ENCODE measurements at regions not wholly inside any gene's neighbourhood (a gene's known extent, or its start where the extent isn't known, plus 50 kb on each side); places are given as distances from the start of the nearest gene placed in this dataset.
"Not testable (repeated sequence)": the region's sequence is repeated elsewhere in the genome, so short reads cannot be mapped to it uniquely, and the experiment has no call there.

- H3K27ac ChIP-seq (ENCODE audit: low read length): no peak overlapping the region
- H3K9me3 ChIP-seq (ENCODE audit: control insufficient read depth in 2 of 2, low read length in 2 of 2): peaks cover 0 to 3% of the 10 kb centered on the region in 2 donors
- H3K9ac ChIP-seq (ENCODE audit: low read length in 2 of 2): no peak overlapping the region
- H3K27me3 ChIP-seq (ENCODE audit: control insufficient read depth in 1 of 2, insufficient read depth in 2 of 2, low read length in 2 of 2): no peaks in the 10 kb centered on the region
- no peaks in the 10 kb centered on the region for H3K36me3 ChIP-seq (ENCODE audit: control insufficient read depth in 2 of 2, insufficient read depth in 2 of 2, low read length in 2 of 2)
- no peaks in the 10 kb centered on the region for H3K4me1 ChIP-seq (ENCODE audit: control insufficient read depth, insufficient read depth, low read length)
- no peak overlapping the region for H3K4me3 ChIP-seq (ENCODE audit: low read length in 2 of 2)
These were observed 109.2 kb upstream of the NANOGP8 start for GRCh38 chr15:35194296-35194695.

- H3K4me1 ChIP-seq (ENCODE audit: control insufficient read depth, insufficient read depth, low read length): no peaks in the 10 kb centered on the region
- H3K9me3 ChIP-seq (ENCODE audit: control insufficient read depth in 2 of 2, low read length in 2 of 2): peaks cover 0 to 3% of the 10 kb centered on the region in 2 donors
- no peak overlapping the region for H3K27ac ChIP-seq (ENCODE audit: low read length)
- H3K9ac ChIP-seq (ENCODE audit: low read length in 2 of 2): no peak overlapping the region
- H3K27me3 ChIP-seq (ENCODE audit: control insufficient read depth in 1 of 2, insufficient read depth in 2 of 2, low read length in 2 of 2): no peaks in the 10 kb centered on the region
- H3K4me3 ChIP-seq (ENCODE audit: low read length in 2 of 2): no peak overlapping the region
- H3K36me3 ChIP-seq (ENCODE audit: control insufficient read depth in 2 of 2, insufficient read depth in 2 of 2, low read length in 2 of 2): no peaks in the 10 kb centered on the region
These were observed 106.7 kb upstream of the NANOGP8 start for GRCh38 chr15:35191783-35192182.

- no peaks in the 10 kb centered on the region for H3K4me1 ChIP-seq (ENCODE audit: control insufficient read depth, insufficient read depth, low read length)
- no peak overlapping the region for H3K27ac ChIP-seq (ENCODE audit: low read length)
- H3K9me3 ChIP-seq (ENCODE audit: control insufficient read depth in 2 of 2, low read length in 2 of 2): peaks cover 0 to under 1% of the 10 kb centered on the region in 2 donors
- H3K9ac ChIP-seq (ENCODE audit: low read length in 2 of 2): no peak overlapping the region
- H3K4me3 ChIP-seq (ENCODE audit: low read length in 2 of 2): no peak overlapping the region
- no peaks in the 10 kb centered on the region for H3K36me3 ChIP-seq (ENCODE audit: control insufficient read depth in 2 of 2, insufficient read depth in 2 of 2, low read length in 2 of 2)
- no peaks in the 10 kb centered on the region for H3K27me3 ChIP-seq (ENCODE audit: control insufficient read depth in 1 of 2, insufficient read depth in 2 of 2, low read length in 2 of 2)
These were observed 101.3 kb upstream of the NANOGP8 start for GRCh38 chr15:35186346-35186745.

- Histone ChIP-seq H3K9ac (ENCODE audit: low read length in 2 of 2) (no peak overlapping the region), H3K27ac (ENCODE audit: low read length) (no peak overlapping the region), H3K9me3 (ENCODE audit: control insufficient read depth in 2 of 2, low read length in 2 of 2) (no peaks in the 10 kb centered on the region), H3K4me3 (ENCODE audit: low read length in 2 of 2) (no peak overlapping the region), H3K36me3 (ENCODE audit: control insufficient read depth in 2 of 2, insufficient read depth in 2 of 2, low read length in 2 of 2) (no peaks in the 10 kb centered on the region), H3K27me3 (ENCODE audit: control insufficient read depth in 1 of 2, insufficient read depth in 2 of 2, low read length in 2 of 2) (no peaks in the 10 kb centered on the region), H3K4me1 (ENCODE audit: control insufficient read depth, insufficient read depth, low read length) (no peaks in the 10 kb centered on the region)
These were observed 99.6 kb upstream of the NANOGP8 start for GRCh38 chr15:35184646-35185045.

- Histone ChIP-seq H3K4me3 (ENCODE audit: low read length in 2 of 2) (no peak overlapping the region), H3K9ac (ENCODE audit: low read length in 2 of 2) (no peak overlapping the region), H3K4me1 (ENCODE audit: control insufficient read depth, insufficient read depth, low read length) (no peaks in the 10 kb centered on the region), H3K27me3 (ENCODE audit: control insufficient read depth in 1 of 2, insufficient read depth in 2 of 2, low read length in 2 of 2) (no peaks in the 10 kb centered on the region), H3K9me3 (ENCODE audit: control insufficient read depth in 2 of 2, low read length in 2 of 2) (no peaks in the 10 kb centered on the region), H3K27ac (ENCODE audit: low read length) (no peak overlapping the region), H3K36me3 (ENCODE audit: control insufficient read depth in 2 of 2, insufficient read depth in 2 of 2, low read length in 2 of 2) (no peaks in the 10 kb centered on the region)
These were observed 97.9 kb upstream of the NANOGP8 start for GRCh38 chr15:35182841-35183479.

- Histone ChIP-seq H3K9me3 (ENCODE audit: control insufficient read depth in 2 of 2, low read length in 2 of 2) (no peaks in the 10 kb centered on the region), H3K27ac (ENCODE audit: low read length) (no peak overlapping the region), H3K4me3 (ENCODE audit: low read length in 2 of 2) (no peak overlapping the region), H3K27me3 (ENCODE audit: control insufficient read depth in 1 of 2, insufficient read depth in 2 of 2, low read length in 2 of 2) (no peaks in the 10 kb centered on the region), H3K36me3 (ENCODE audit: control insufficient read depth in 2 of 2, insufficient read depth in 2 of 2, low read length in 2 of 2) (no peaks in the 10 kb centered on the region), H3K9ac (ENCODE audit: low read length in 2 of 2) (no peak overlapping the region), H3K4me1 (ENCODE audit: control insufficient read depth, insufficient read depth, low read length) (no peaks in the 10 kb centered on the region)
These were observed 96.4 kb upstream of the NANOGP8 start for GRCh38 chr15:35181538-35181937.

- no peaks in the 10 kb centered on the region for H3K4me1 ChIP-seq (ENCODE audit: control insufficient read depth, insufficient read depth, low read length)
- H3K9ac ChIP-seq (ENCODE audit: low read length in 2 of 2): no peak overlapping the region
- H3K27ac ChIP-seq (ENCODE audit: low read length): no peak overlapping the region
- no peaks in the 10 kb centered on the region for H3K27me3 ChIP-seq (ENCODE audit: control insufficient read depth in 1 of 2, insufficient read depth in 2 of 2, low read length in 2 of 2)
- no peaks in the 10 kb centered on the region for H3K36me3 ChIP-seq (ENCODE audit: control insufficient read depth in 2 of 2, insufficient read depth in 2 of 2, low read length in 2 of 2)
- no peak overlapping the region for H3K4me3 ChIP-seq (ENCODE audit: low read length in 2 of 2)
- H3K9me3 ChIP-seq (ENCODE audit: control insufficient read depth in 2 of 2, low read length in 2 of 2): no peaks in the 10 kb centered on the region
These were observed 94.6 kb upstream of the NANOGP8 start for GRCh38 chr15:35179739-35180138.

- not testable (repeated sequence) for H3K36me3 ChIP-seq (ENCODE audit: control insufficient read depth in 2 of 2, insufficient read depth in 2 of 2, low read length in 2 of 2); H3K4me3 ChIP-seq (ENCODE audit: low read length in 2 of 2); H3K27me3 ChIP-seq (ENCODE audit: control insufficient read depth in 1 of 2, insufficient read depth in 2 of 2, low read length in 2 of 2); H3K9ac ChIP-seq (ENCODE audit: low read length in 2 of 2); H3K9me3 ChIP-seq (ENCODE audit: control insufficient read depth in 2 of 2, low read length in 2 of 2); H3K27ac ChIP-seq (ENCODE audit: low read length); H3K4me1 ChIP-seq (ENCODE audit: control insufficient read depth, insufficient read depth, low read length)
These were observed 93.1 kb upstream of the NANOGP8 start for GRCh38 chr15:35178186-35178585.

GRCh38 chr15:35174948-35175347 lies 89.9 kb upstream of the NANOGP8 start:
- no peak overlapping the region for H3K4me3 ChIP-seq (ENCODE audit: low read length in 2 of 2)
- H3K9me3 ChIP-seq (ENCODE audit: control insufficient read depth in 2 of 2, low read length in 2 of 2): no peaks in the 10 kb centered on the region
- no peaks in the 10 kb centered on the region for H3K27me3 ChIP-seq (ENCODE audit: control insufficient read depth in 1 of 2, insufficient read depth in 2 of 2, low read length in 2 of 2)
- H3K36me3 ChIP-seq (ENCODE audit: control insufficient read depth in 2 of 2, insufficient read depth in 2 of 2, low read length in 2 of 2): no peaks in the 10 kb centered on the region
- H3K27ac ChIP-seq (ENCODE audit: low read length): no peak overlapping the region
- H3K4me1 ChIP-seq (ENCODE audit: control insufficient read depth, insufficient read depth, low read length): no peaks in the 10 kb centered on the region
- H3K9ac ChIP-seq (ENCODE audit: low read length in 2 of 2): no peak overlapping the region

GRCh38 chr15:35173444-35174118 lies 88.5 kb upstream of the NANOGP8 start:
- Histone ChIP-seq H3K27me3 (ENCODE audit: control insufficient read depth in 1 of 2, insufficient read depth in 2 of 2, low read length in 2 of 2) (no peaks in the 10 kb centered on the region), H3K9me3 (ENCODE audit: control insufficient read depth in 2 of 2, low read length in 2 of 2) (no peaks in the 10 kb centered on the region), H3K9ac (ENCODE audit: low read length in 2 of 2) (no peak overlapping the region), H3K36me3 (ENCODE audit: control insufficient read depth in 2 of 2, insufficient read depth in 2 of 2, low read length in 2 of 2) (no peaks in the 10 kb centered on the region), H3K4me1 (ENCODE audit: control insufficient read depth, insufficient read depth, low read length) (no peaks in the 10 kb centered on the region), H3K27ac (ENCODE audit: low read length) (no peak overlapping the region), H3K4me3 (ENCODE audit: low read length in 2 of 2) (no peak overlapping the region)

GRCh38 chr15:35170207-35170606 lies 85.1 kb upstream of the NANOGP8 start:
- H3K9me3 ChIP-seq (ENCODE audit: control insufficient read depth in 2 of 2, low read length in 2 of 2): no peaks in the 10 kb centered on the region
- no peaks in the 10 kb centered on the region for H3K4me1 ChIP-seq (ENCODE audit: control insufficient read depth, insufficient read depth, low read length)
- H3K36me3 ChIP-seq (ENCODE audit: control insufficient read depth in 2 of 2, insufficient read depth in 2 of 2, low read length in 2 of 2): no peaks in the 10 kb centered on the region
- H3K27ac ChIP-seq (ENCODE audit: low read length): no peak overlapping the region
- no peak overlapping the region for H3K9ac ChIP-seq (ENCODE audit: low read length in 2 of 2)
- H3K4me3 ChIP-seq (ENCODE audit: low read length in 2 of 2): no peak overlapping the region
- H3K27me3 ChIP-seq (ENCODE audit: control insufficient read depth in 1 of 2, insufficient read depth in 2 of 2, low read length in 2 of 2): no peaks in the 10 kb centered on the region
